ENCODE measurements at regions not wholly inside any gene's neighbourhood (a gene's known extent, or its start where the extent isn't known, plus 50 kb on each side); places are given as distances from the start of the nearest gene placed in this dataset.

GRCh38 chr7:85916016-85916415 is 727.7 kb upstream of the GRM3 start:
- no peaks in the 10 kb centered on the region for H3K36me3 ChIP-seq (ENCODE audit: insufficient read depth, low read length)
- no peaks in the 10 kb centered on the region for H3K4me1 ChIP-seq (ENCODE audit: insufficient read depth, low read length)
- H3K27ac ChIP-seq (ENCODE audit: low read length), result no peak overlapping the region
- no peaks in the 10 kb centered on the region for H3K79me2 ChIP-seq (ENCODE audit: insufficient read depth, low read length)
- ATAC-seq (ENCODE audit: insufficient read depth, low read depth), result no peak
- no peaks in the 10 kb centered on the region for H3K27me3 ChIP-seq (ENCODE audit: insufficient read depth, low read length, poor library complexity)
- TF ChIP-seq CTCF (IDR thresholded peaks at IDR 0.05; ENCODE audit: borderline replicate concordance, extremely low read depth, low read length, poor library complexity, severe bottlenecking) (no peak), EZH2 (IDR thresholded peaks at IDR 0.05; ENCODE audit: borderline replicate concordance, low read depth, low read length, severe bottlenecking) (no peak)
- H4K20me1 ChIP-seq (ENCODE audit: insufficient read depth, low read length), result no peaks in the 10 kb centered on the region
- no peaks in the 10 kb centered on the region for H3K9me3 ChIP-seq (ENCODE audit: insufficient read depth, low read length, severe bottlenecking)
- H2AFZ ChIP-seq (ENCODE audit: low read depth, low read length), result no peak overlapping the region
- DNase-seq, result no peak
- no peak overlapping the region for H3K4me2 ChIP-seq (ENCODE audit: insufficient read depth, low read length)
- H3K9ac ChIP-seq (ENCODE audit: low read depth, low read length), result no peak overlapping the region
- H3K4me3 ChIP-seq (ENCODE audit: low read depth in 1 of 2, low read length in 2 of 2), result no peak overlapping the region

GRCh38 chr7:85914437-85914836 is 727.6 kb upstream of the SEMA3D start:
- ATAC-seq (ENCODE audit: insufficient read depth, low read depth), result no peak
- DNase-seq, result no peak
- Histone ChIP-seq H3K4me3 (ENCODE audit: low read depth in 1 of 2, low read length in 2 of 2) (no peak overlapping the region), H3K27me3 (ENCODE audit: insufficient read depth, low read length, poor library complexity) (no peaks in the 10 kb centered on the region), H3K27ac (ENCODE audit: low read length) (no peak overlapping the region), H4K20me1 (ENCODE audit: insufficient read depth, low read length) (no peaks in the 10 kb centered on the region), H3K36me3 (ENCODE audit: insufficient read depth, low read length) (no peaks in the 10 kb centered on the region), H3K79me2 (ENCODE audit: insufficient read depth, low read length) (no peaks in the 10 kb centered on the region), H2AFZ (ENCODE audit: low read depth, low read length) (no peak overlapping the region), H3K4me2 (ENCODE audit: insufficient read depth, low read length) (no peak overlapping the region), H3K9ac (ENCODE audit: low read depth, low read length) (no peak overlapping the region), H3K4me1 (ENCODE audit: insufficient read depth, low read length) (no peaks in the 10 kb centered on the region), H3K9me3 (ENCODE audit: insufficient read depth, low read length, severe bottlenecking) (no peaks in the 10 kb centered on the region)
- TF ChIP-seq CTCF (IDR thresholded peaks at IDR 0.05; ENCODE audit: borderline replicate concordance, extremely low read depth, low read length, poor library complexity, severe bottlenecking) (no peak), EZH2 (IDR thresholded peaks at IDR 0.05; ENCODE audit: borderline replicate concordance, low read depth, low read length, severe bottlenecking) (no peak)

- H3K27ac ChIP-seq (ENCODE audit: low read length), result no peak overlapping the region
- no peak overlapping the region for H3K4me3 ChIP-seq (ENCODE audit: low read depth in 1 of 2, low read length in 2 of 2)
- H3K36me3 ChIP-seq (ENCODE audit: insufficient read depth, low read length), result no peaks in the 10 kb centered on the region
- TF ChIP-seq CTCF (IDR thresholded peaks at IDR 0.05; ENCODE audit: borderline replicate concordance, extremely low read depth, low read length, poor library complexity, severe bottlenecking), result no peak
- TF ChIP-seq EZH2 (IDR thresholded peaks at IDR 0.05; ENCODE audit: borderline replicate concordance, low read depth, low read length, severe bottlenecking), result no peak
- no peak overlapping the region for H2AFZ ChIP-seq (ENCODE audit: low read depth, low read length)
- no peak for ATAC-seq (ENCODE audit: insufficient read depth, low read depth)
- H3K27me3 ChIP-seq (ENCODE audit: insufficient read depth, low read length, poor library complexity), result no peaks in the 10 kb centered on the region
- no peaks in the 10 kb centered on the region for H3K79me2 ChIP-seq (ENCODE audit: insufficient read depth, low read length)
- DNase-seq, result no peak
- no peaks in the 10 kb centered on the region for H4K20me1 ChIP-seq (ENCODE audit: insufficient read depth, low read length)
- no peaks in the 10 kb centered on the region for H3K4me1 ChIP-seq (ENCODE audit: insufficient read depth, low read length)
- H3K9me3 ChIP-seq (ENCODE audit: insufficient read depth, low read length, severe bottlenecking), result no peaks in the 10 kb centered on the region
- no peak overlapping the region for H3K4me2 ChIP-seq (ENCODE audit: insufficient read depth, low read length)
- H3K9ac ChIP-seq (ENCODE audit: low read depth, low read length), result no peak overlapping the region
Observed at GRCh38 chr7:85908051-85908450, 721.2 kb upstream of the SEMA3D start.

- no peak overlapping the region for H3K4me2 ChIP-seq (ENCODE audit: insufficient read depth, low read length)
- H3K9ac ChIP-seq (ENCODE audit: low read depth, low read length), result no peak overlapping the region
- no peaks in the 10 kb centered on the region for H3K79me2 ChIP-seq (ENCODE audit: insufficient read depth, low read length)
- H4K20me1 ChIP-seq (ENCODE audit: insufficient read depth, low read length), result no peaks in the 10 kb centered on the region
- no peaks in the 10 kb centered on the region for H3K36me3 ChIP-seq (ENCODE audit: insufficient read depth, low read length)
- H3K4me3 ChIP-seq (ENCODE audit: low read depth in 1 of 2, low read length in 2 of 2), result no peak overlapping the region
- H2AFZ ChIP-seq (ENCODE audit: low read depth, low read length), result no peak overlapping the region
- ATAC-seq (ENCODE audit: insufficient read depth, low read depth) (no peak), DNase-seq (no peak)
- no peaks in the 10 kb centered on the region for H3K9me3 ChIP-seq (ENCODE audit: insufficient read depth, low read length, severe bottlenecking)
- H3K27ac ChIP-seq (ENCODE audit: low read length), result no peak overlapping the region
- no peak for TF ChIP-seq EZH2 (IDR thresholded peaks at IDR 0.05; ENCODE audit: borderline replicate concordance, low read depth, low read length, severe bottlenecking)
- TF ChIP-seq CTCF (IDR thresholded peaks at IDR 0.05; ENCODE audit: borderline replicate concordance, extremely low read depth, low read length, poor library complexity, severe bottlenecking), result no peak
- no peaks in the 10 kb centered on the region for H3K4me1 ChIP-seq (ENCODE audit: insufficient read depth, low read length)
- no peaks in the 10 kb centered on the region for H3K27me3 ChIP-seq (ENCODE audit: insufficient read depth, low read length, poor library complexity)
Observed at GRCh38 chr7:85897967-85898366, 711.1 kb upstream of the SEMA3D start.
